GM20000 (cell line): ENCODE measurements at regions not wholly inside any gene's neighbourhood (a gene's known extent, or its start where the extent isn't known, plus 50 kb on each side); places are given as distances from the start of the nearest gene placed in this dataset.

ENCODE experiments used
- DNase-seq: peaks from one replicate; pipeline ENCODE4 v3.0.0; 2012; ENCODE audit warnings: low spot score
- CTCF ChIP-seq: IDR thresholded peaks from 2 replicates; pipeline ENCODE4 v1.5.1; 2012; ENCODE audit warnings: mild to moderate bottlenecking, control low read depth; ENCODE audit errors: extremely low read depth, missing control alignments

GRCh38 chr2:239811111-239811781 lies 213.9 kb downstream of the NDUFA10 start:
- no peak for TF ChIP-seq CTCF
- no peak for DNase-seq

GRCh38 chr2:239809391-239809790 lies 215.8 kb downstream of the NDUFA10 start:
- no peak for TF ChIP-seq CTCF
- no peak for DNase-seq

- DNase-seq: no peak
- TF ChIP-seq CTCF: no peak
Observed at GRCh38 chr2:239807568-239807967, 217.6 kb downstream of the NDUFA10 start.

GRCh38 chr2:239806758-239807434 lies 218.2 kb downstream of the NDUFA10 start:
- no peak for DNase-seq
- no peak for TF ChIP-seq CTCF

GRCh38 chr2:239806276-239806675 lies 218.9 kb downstream of the NDUFA10 start:
- TF ChIP-seq CTCF: no peak
- no peak for DNase-seq

GRCh38 chr2:239805414-239805813 lies 219.7 kb downstream of the NDUFA10 start:
- TF ChIP-seq CTCF: no peak
- DNase-seq: no peak

GRCh38 chr2:239805043-239805329 lies 220.2 kb downstream of the NDUFA10 start:
- TF ChIP-seq CTCF: no peak
- no peak for DNase-seq
